ENCODE measurements at regions not wholly inside any gene's neighbourhood (a gene's known extent, or its start where the extent isn't known, plus 50 kb on each side); places are given as distances from the start of the nearest gene placed in this dataset.

DNA sequence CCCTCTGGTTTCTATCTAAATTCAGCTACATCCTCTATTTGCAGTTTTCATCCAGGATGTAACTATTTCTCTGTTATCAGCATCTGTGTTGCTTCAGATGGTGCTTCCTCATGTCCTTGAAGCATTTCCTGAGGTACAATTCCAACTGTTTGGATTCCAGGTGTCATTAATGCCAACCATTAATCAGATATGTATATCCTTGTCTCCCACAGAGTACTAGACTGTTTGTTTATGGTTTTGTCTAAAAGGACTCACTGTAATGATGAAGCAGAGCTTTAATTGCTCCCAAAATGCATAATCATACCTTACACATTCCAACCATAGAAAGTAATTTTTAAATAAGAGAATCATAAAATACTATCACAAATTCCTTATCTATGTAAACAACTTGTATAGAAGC lies 288.5 kb upstream of the MME start:
- no peak overlapping the region for H4K91ac ChIP-seq (ENCODE audit: low read length)
- H3K4me3 ChIP-seq (ENCODE audit: insufficient read depth in 1 of 2, low read depth in 1 of 2, low read length in 2 of 2): no peak overlapping the region
- H3K27ac ChIP-seq (ENCODE audit: low read length, poor library complexity, severe bottlenecking): no peak overlapping the region
- no peak overlapping the region for H3K23ac ChIP-seq (ENCODE audit: low read length in 2 of 2)
- H2BK15ac ChIP-seq (ENCODE audit: low read depth, poor library complexity, severe bottlenecking): no peak overlapping the region
- H3K4me2 ChIP-seq (ENCODE audit: low read length, poor library complexity, severe bottlenecking): no peak overlapping the region
- H2BK5ac ChIP-seq (ENCODE audit: low read depth, low read length, poor library complexity, severe bottlenecking): no peak overlapping the region
- no peak overlapping the region for H2BK120ac ChIP-seq (ENCODE audit: low read depth, low read length)
- no peaks in the 10 kb centered on the region for H3K79me1 ChIP-seq (replicated peaks; ENCODE audit: low read length, poor library complexity, severe bottlenecking)
- no peak overlapping the region for H3K18ac ChIP-seq (ENCODE audit: low read depth in 1 of 2, low read length in 2 of 2)
- H3K14ac ChIP-seq (ENCODE audit: low read length in 2 of 2): no peak overlapping the region
- H2BK12ac ChIP-seq (ENCODE audit: low read length in 2 of 2): no peak overlapping the region
- H3K4me1 ChIP-seq (ENCODE audit: control insufficient read depth, insufficient read depth, low read depth, low read length): no peaks in the 10 kb centered on the region
- no peak overlapping the region for H3K4ac ChIP-seq (ENCODE audit: low read depth in 1 of 2, low read length in 2 of 2)
- H4K8ac ChIP-seq (ENCODE audit: low read length): no peak overlapping the region
- no peaks in the 10 kb centered on the region for H3K9me3 ChIP-seq (ENCODE audit: control insufficient read depth, low read length)
- no peak overlapping the region for H3K9ac ChIP-seq (ENCODE audit: low read length)
- H2AK5ac ChIP-seq (ENCODE audit: low read length, severe bottlenecking): no peak overlapping the region
- DNase-seq: no peak
- peak overlapping the region; percentile 27 for H2AFZ ChIP-seq (ENCODE audit: low read depth, low read length)
- H3K27me3 ChIP-seq (ENCODE audit: control insufficient read depth in 1 of 2, insufficient read depth in 1 of 2, low read length in 2 of 2): no peaks in the 10 kb centered on the region
- H3K36me3 ChIP-seq (ENCODE audit: control insufficient read depth in 1 of 2, insufficient read depth in 2 of 2, low read depth in 1 of 2, low read length in 2 of 2): no peaks in the 10 kb centered on the region

DNA sequence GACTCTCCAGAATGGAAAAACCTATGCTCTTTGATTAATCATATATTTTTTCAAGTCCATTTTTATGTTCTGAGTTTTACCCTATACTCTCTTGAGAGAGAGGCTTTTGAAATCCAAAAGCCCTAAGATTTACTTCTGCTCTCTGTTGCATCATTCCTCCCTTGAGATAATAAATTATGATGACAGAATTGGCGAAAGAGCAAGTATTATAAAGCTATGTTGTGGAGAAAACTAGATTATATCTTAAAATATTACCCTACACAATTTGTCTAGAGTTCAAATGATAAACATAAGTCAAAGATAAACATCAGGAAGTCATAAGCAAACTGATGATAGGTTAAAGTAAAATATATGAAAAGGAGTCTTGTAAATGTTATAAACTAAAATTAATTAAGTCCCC lies 293.4 kb upstream of the MME start:
- WGBS: no CpG with 5 or more reads among the region's 1 CpG
- Histone ChIP-seq H3K4ac (ENCODE audit: low read depth in 1 of 2, low read length in 2 of 2) (no peak overlapping the region), H3K9ac (ENCODE audit: low read length) (no peak overlapping the region), H2BK15ac (ENCODE audit: low read depth, poor library complexity, severe bottlenecking) (no peak overlapping the region), H3K4me1 (ENCODE audit: control insufficient read depth, insufficient read depth, low read depth, low read length) (no peaks in the 10 kb centered on the region), H4K91ac (ENCODE audit: low read length) (no peak overlapping the region), H3K14ac (ENCODE audit: low read length in 2 of 2) (no peak overlapping the region), H2BK120ac (ENCODE audit: low read depth, low read length) (no peak overlapping the region), H3K4me2 (ENCODE audit: low read length, poor library complexity, severe bottlenecking) (no peak overlapping the region), H3K4me3 (ENCODE audit: insufficient read depth in 1 of 2, low read depth in 1 of 2, low read length in 2 of 2) (no peak overlapping the region), H3K9me3 (ENCODE audit: control insufficient read depth, low read length) (no peaks in the 10 kb centered on the region), H2AFZ (ENCODE audit: low read depth, low read length) (no peak overlapping the region), H3K79me1 (replicated peaks; ENCODE audit: low read length, poor library complexity, severe bottlenecking) (no peaks in the 10 kb centered on the region), H2BK5ac (ENCODE audit: low read depth, low read length, poor library complexity, severe bottlenecking) (no peak overlapping the region), H3K23ac (ENCODE audit: low read length in 2 of 2) (no peak overlapping the region), H3K27ac (ENCODE audit: low read length, poor library complexity, severe bottlenecking) (no peak overlapping the region), H3K36me3 (ENCODE audit: control insufficient read depth in 1 of 2, insufficient read depth in 2 of 2, low read depth in 1 of 2, low read length in 2 of 2) (no peaks in the 10 kb centered on the region), H3K27me3 (ENCODE audit: control insufficient read depth in 1 of 2, insufficient read depth in 1 of 2, low read length in 2 of 2) (no peaks in the 10 kb centered on the region), H2BK12ac (ENCODE audit: low read length in 2 of 2) (no peak overlapping the region), H2AK5ac (ENCODE audit: low read length, severe bottlenecking) (no peak overlapping the region), H4K8ac (ENCODE audit: low read length) (no peak overlapping the region), H3K18ac (ENCODE audit: low read depth in 1 of 2, low read length in 2 of 2) (no peak overlapping the region)
- DNase-seq: peak; percentile 44

DNA sequence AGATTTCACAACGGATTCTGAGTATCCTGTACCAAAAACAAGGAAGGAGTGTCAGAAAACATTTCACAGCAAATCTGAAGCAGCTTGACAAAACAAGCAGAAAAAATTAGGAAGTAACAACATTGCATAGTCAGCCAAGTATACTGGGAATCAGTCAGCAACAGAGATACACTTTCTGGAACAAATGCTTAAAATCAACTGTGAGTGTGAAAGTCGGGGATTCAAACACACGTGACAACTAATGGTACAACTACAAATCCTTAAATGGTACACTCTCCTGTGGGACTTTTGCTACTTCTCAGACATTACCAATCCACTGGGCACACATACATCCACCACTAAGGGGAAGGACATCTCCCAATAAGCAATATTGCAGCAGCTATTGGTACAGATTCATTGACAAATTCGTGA lies 296.6 kb upstream of the MME start:
- no peak overlapping the region for H2AK5ac ChIP-seq (ENCODE audit: low read length, severe bottlenecking)
- no peak overlapping the region for H4K8ac ChIP-seq (ENCODE audit: low read length)
- no peaks in the 10 kb centered on the region for H3K79me1 ChIP-seq (replicated peaks; ENCODE audit: low read length, poor library complexity, severe bottlenecking)
- no peak overlapping the region for H2BK12ac ChIP-seq (ENCODE audit: low read length in 2 of 2)
- H3K9ac ChIP-seq (ENCODE audit: low read length): peak overlapping the region; percentile 7
- no peak overlapping the region for H4K91ac ChIP-seq (ENCODE audit: low read length)
- H2BK120ac ChIP-seq (ENCODE audit: low read depth, low read length): no peak overlapping the region
- no peak overlapping the region for H3K27ac ChIP-seq (ENCODE audit: low read length, poor library complexity, severe bottlenecking)
- no peak overlapping the region for H3K14ac ChIP-seq (ENCODE audit: low read length in 2 of 2)
- no peak overlapping the region for H2AFZ ChIP-seq (ENCODE audit: low read depth, low read length)
- H3K4me2 ChIP-seq (ENCODE audit: low read length, poor library complexity, severe bottlenecking): no peak overlapping the region
- no peak overlapping the region for H2BK15ac ChIP-seq (ENCODE audit: low read depth, poor library complexity, severe bottlenecking)
- no peak overlapping the region for H2BK5ac ChIP-seq (ENCODE audit: low read depth, low read length, poor library complexity, severe bottlenecking)
- DNase-seq: no peak
- H3K4me3 ChIP-seq (ENCODE audit: insufficient read depth in 1 of 2, low read depth in 1 of 2, low read length in 2 of 2): no peak overlapping the region
- no peak overlapping the region for H3K23ac ChIP-seq (ENCODE audit: low read length in 2 of 2)
- WGBS: 99% methylated on average over 4 of the region's 4 CpGs
- H3K27me3 ChIP-seq (ENCODE audit: control insufficient read depth in 1 of 2, insufficient read depth in 1 of 2, low read length in 2 of 2): no peaks in the 10 kb centered on the region
- no peak overlapping the region for H3K18ac ChIP-seq (ENCODE audit: low read depth in 1 of 2, low read length in 2 of 2)
- H3K36me3 ChIP-seq (ENCODE audit: control insufficient read depth in 1 of 2, insufficient read depth in 2 of 2, low read depth in 1 of 2, low read length in 2 of 2): no peaks in the 10 kb centered on the region
- H3K9me3 ChIP-seq (ENCODE audit: control insufficient read depth, low read length): no peaks in the 10 kb centered on the region
- no peak overlapping the region for H3K4ac ChIP-seq (ENCODE audit: low read depth in 1 of 2, low read length in 2 of 2)
- H3K4me1 ChIP-seq (ENCODE audit: control insufficient read depth, insufficient read depth, low read depth, low read length): no peaks in the 10 kb centered on the region

- no peak overlapping the region for H3K23ac ChIP-seq (ENCODE audit: low read length in 2 of 2)
- no peak for DNase-seq
- H3K4me1 ChIP-seq (ENCODE audit: control insufficient read depth, insufficient read depth, low read depth, low read length): no peaks in the 10 kb centered on the region
- no peak overlapping the region for H2BK120ac ChIP-seq (ENCODE audit: low read depth, low read length)
- H2AFZ ChIP-seq (ENCODE audit: low read depth, low read length): no peak overlapping the region
- no peak overlapping the region for H4K91ac ChIP-seq (ENCODE audit: low read length)
- peak overlapping the region; percentile 7 for H3K9ac ChIP-seq (ENCODE audit: low read length)
- WGBS: 100% methylated on average over 3 of the region's 3 CpGs
- H2BK15ac ChIP-seq (ENCODE audit: low read depth, poor library complexity, severe bottlenecking): no peak overlapping the region
- no peak overlapping the region for H4K8ac ChIP-seq (ENCODE audit: low read length)
- no peak overlapping the region for H3K4ac ChIP-seq (ENCODE audit: low read depth in 1 of 2, low read length in 2 of 2)
- no peak overlapping the region for H3K4me2 ChIP-seq (ENCODE audit: low read length, poor library complexity, severe bottlenecking)
- H3K79me1 ChIP-seq (replicated peaks; ENCODE audit: low read length, poor library complexity, severe bottlenecking): no peaks in the 10 kb centered on the region
- H3K9me3 ChIP-seq (ENCODE audit: control insufficient read depth, low read length): no peaks in the 10 kb centered on the region
- H3K14ac ChIP-seq (ENCODE audit: low read length in 2 of 2): no peak overlapping the region
- H3K36me3 ChIP-seq (ENCODE audit: control insufficient read depth in 1 of 2, insufficient read depth in 2 of 2, low read depth in 1 of 2, low read length in 2 of 2): no peaks in the 10 kb centered on the region
- no peak overlapping the region for H2AK5ac ChIP-seq (ENCODE audit: low read length, severe bottlenecking)
- H3K4me3 ChIP-seq (ENCODE audit: insufficient read depth in 1 of 2, low read depth in 1 of 2, low read length in 2 of 2): no peak overlapping the region
- no peak overlapping the region for H2BK12ac ChIP-seq (ENCODE audit: low read length in 2 of 2)
- H3K27me3 ChIP-seq (ENCODE audit: control insufficient read depth in 1 of 2, insufficient read depth in 1 of 2, low read length in 2 of 2): no peaks in the 10 kb centered on the region
- H2BK5ac ChIP-seq (ENCODE audit: low read depth, low read length, poor library complexity, severe bottlenecking): no peak overlapping the region
- no peak overlapping the region for H3K18ac ChIP-seq (ENCODE audit: low read depth in 1 of 2, low read length in 2 of 2)
- no peak overlapping the region for H3K27ac ChIP-seq (ENCODE audit: low read length, poor library complexity, severe bottlenecking)
Observed at GRCh38 chr3:154783061-154783460, 297.1 kb upstream of the MME start.

Measured in mesenchymal stem cell (in vitro differentiated cells and primary cell).